ENCODE measurements at regions not wholly inside any gene's neighbourhood (a gene's known extent, or its start where the extent isn't known, plus 50 kb on each side); places are given as distances from the start of the nearest gene placed in this dataset.

DNA sequence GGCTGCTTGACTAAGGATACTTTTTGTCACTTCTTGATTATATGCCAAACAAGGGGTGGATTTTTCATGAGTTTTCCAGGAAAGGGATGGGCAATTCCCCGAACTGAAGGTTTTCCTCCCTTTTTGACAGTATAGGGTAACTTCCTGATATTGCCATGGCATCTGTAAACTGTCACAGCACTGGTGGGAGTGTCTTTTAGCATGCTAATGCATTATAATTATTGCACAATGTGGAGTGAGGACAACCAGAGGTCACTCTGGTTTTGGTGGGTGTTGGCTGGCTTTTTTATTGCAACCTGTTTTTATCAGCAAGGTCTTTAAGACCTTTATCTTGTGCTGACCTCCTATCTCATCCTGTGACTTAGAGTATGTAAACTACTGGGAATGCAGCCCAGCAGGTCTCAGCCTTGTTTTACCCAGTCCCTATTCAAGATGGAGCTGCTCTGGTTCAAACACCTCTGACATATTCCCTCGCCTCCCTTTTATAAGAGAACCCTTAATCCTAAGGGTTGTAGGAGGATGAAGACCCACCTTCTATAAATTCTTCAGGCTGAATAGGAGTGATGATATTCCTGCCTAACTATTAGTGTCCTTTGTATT is 471.2 kb downstream of the ATP23 start:
- DNase-seq (ENCODE audit: low read depth in 1 of 2, low spot score in 1 of 2): peak in 1 of 2 donors; percentile 64
- Histone ChIP-seq H3K9me3 (ENCODE audit: low read depth) (no peaks in the 10 kb centered on the region), H3K4me3 (no peak overlapping the region), H3K4me1 (ENCODE audit: low read depth) (no peaks in the 10 kb centered on the region), H3K27me3 (no peaks in the 10 kb centered on the region), H3K27ac (no peak overlapping the region), H3K36me3 (no peaks in the 10 kb centered on the region)
- TF ChIP-seq, protein P1, sequence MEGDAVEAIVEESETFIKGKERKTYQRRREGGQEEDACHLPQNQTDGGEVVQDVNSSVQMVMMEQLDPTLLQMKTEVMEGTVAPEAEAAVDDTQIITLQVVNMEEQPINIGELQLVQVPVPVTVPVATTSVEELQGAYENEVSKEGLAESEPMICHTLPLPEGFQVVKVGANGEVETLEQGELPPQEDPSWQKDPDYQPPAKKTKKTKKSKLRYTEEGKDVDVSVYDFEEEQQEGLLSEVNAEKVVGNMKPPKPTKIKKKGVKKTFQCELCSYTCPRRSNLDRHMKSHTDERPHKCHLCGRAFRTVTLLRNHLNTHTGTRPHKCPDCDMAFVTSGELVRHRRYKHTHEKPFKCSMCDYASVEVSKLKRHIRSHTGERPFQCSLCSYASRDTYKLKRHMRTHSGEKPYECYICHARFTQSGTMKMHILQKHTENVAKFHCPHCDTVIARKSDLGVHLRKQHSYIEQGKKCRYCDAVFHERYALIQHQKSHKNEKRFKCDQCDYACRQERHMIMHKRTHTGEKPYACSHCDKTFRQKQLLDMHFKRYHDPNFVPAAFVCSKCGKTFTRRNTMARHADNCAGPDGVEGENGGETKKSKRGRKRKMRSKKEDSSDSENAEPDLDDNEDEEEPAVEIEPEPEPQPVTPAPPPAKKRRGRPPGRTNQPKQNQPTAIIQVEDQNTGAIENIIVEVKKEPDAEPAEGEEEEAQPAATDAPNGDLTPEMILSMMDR (IDR thresholded peaks at IDR 0.05; ENCODE audit: low read depth, low read length): no peak

DNA sequence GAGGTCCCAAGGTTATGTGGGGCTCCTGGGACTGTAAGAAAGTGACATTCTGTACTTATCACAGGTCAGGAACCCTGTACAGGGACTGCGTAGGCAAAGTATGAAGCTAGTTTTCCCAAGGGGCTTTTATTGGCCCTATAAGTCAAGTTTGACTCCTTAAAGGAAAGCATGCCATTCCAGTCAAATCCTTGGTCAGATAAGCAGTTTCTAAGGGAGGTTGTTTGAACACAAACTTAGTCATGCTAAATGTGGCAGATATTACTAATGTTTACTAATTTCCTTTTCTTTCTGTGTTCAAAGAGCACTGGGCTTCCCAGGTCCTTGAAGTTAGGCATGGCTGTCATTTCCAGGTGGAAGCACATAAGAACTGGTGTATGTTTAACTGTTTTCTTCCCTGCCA is 472.4 kb downstream of the ATP23 start:
- H3K27ac ChIP-seq: no peak overlapping the region
- no peak overlapping the region for H3K4me3 ChIP-seq
- peak in 1 of 2 donors; percentile 85 for DNase-seq (ENCODE audit: low read depth in 1 of 2, low spot score in 1 of 2)
- TF ChIP-seq, protein P1 (IDR thresholded peaks at IDR 0.05; ENCODE audit: low read depth, low read length): no peak
- H3K36me3 ChIP-seq: no peaks in the 10 kb centered on the region
- no peaks in the 10 kb centered on the region for H3K9me3 ChIP-seq (ENCODE audit: low read depth)
- no peaks in the 10 kb centered on the region for H3K27me3 ChIP-seq
- no peaks in the 10 kb centered on the region for H3K4me1 ChIP-seq (ENCODE audit: low read depth)

GRCh38 chr12:58414398-58414871 is 473.1 kb downstream of the ATP23 start:
- H3K4me3 ChIP-seq: no peak overlapping the region
- no peaks in the 10 kb centered on the region for H3K9me3 ChIP-seq (ENCODE audit: low read depth)
- H3K4me1 ChIP-seq (ENCODE audit: low read depth): no peaks in the 10 kb centered on the region
- H3K27ac ChIP-seq: no peak overlapping the region
- peak in 1 of 2 donors; percentile 65 for DNase-seq (ENCODE audit: low read depth in 1 of 2, low spot score in 1 of 2)
- no peaks in the 10 kb centered on the region for H3K36me3 ChIP-seq
- TF ChIP-seq, protein P1 (IDR thresholded peaks at IDR 0.05; ENCODE audit: low read depth, low read length): no peak
- H3K27me3 ChIP-seq: no peaks in the 10 kb centered on the region

DNA sequence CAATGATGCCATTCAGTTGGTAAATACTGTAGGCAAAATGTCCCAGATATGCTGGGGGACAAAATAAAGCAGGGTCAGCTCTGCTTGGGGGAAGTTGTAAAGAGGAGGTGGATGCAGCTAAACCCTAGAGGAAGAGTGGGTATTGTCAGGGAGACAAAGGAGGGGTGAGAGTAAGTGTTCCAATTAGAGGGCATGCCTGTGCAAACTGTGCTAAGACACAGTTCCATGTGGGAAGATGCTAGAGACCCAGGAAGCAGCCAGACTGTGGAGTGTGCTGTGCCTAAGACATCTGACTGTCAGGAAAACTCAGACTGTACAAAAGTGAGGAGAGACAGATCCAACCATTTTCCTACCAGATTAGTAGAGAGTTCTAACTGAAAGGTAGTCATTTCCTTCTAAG is 474.3 kb downstream of the ATP23 start:
- Histone ChIP-seq H3K4me3 (no peak overlapping the region), H3K9me3 (ENCODE audit: low read depth) (no peaks in the 10 kb centered on the region)
- no peak for DNase-seq (ENCODE audit: low read depth in 1 of 2, low spot score in 1 of 2)

GRCh38 chr12:58416236-58416635 is 474.9 kb downstream of the ATP23 start:
- Histone ChIP-seq H3K4me3 (no peak overlapping the region), H3K27ac (no peak overlapping the region), H3K9me3 (ENCODE audit: low read depth) (no peaks in the 10 kb centered on the region), H3K4me1 (ENCODE audit: low read depth) (no peaks in the 10 kb centered on the region), H3K36me3 (no peaks in the 10 kb centered on the region), H3K27me3 (no peaks in the 10 kb centered on the region)
- TF ChIP-seq, protein P1 (IDR thresholded peaks at IDR 0.05; ENCODE audit: low read depth, low read length): peak; percentile 38
- DNase-seq (ENCODE audit: low read depth in 1 of 2, low spot score in 1 of 2): peak in 1 of 2 donors; percentile 85

More for the DNA sequence above, 474.3 kb downstream of the ATP23 start:
- Histone ChIP-seq H3K27me3 (no peaks in the 10 kb centered on the region), H3K27ac (no peak overlapping the region), H3K36me3 (no peaks in the 10 kb centered on the region), H3K4me1 (ENCODE audit: low read depth) (no peaks in the 10 kb centered on the region)
- TF ChIP-seq, protein P1 (IDR thresholded peaks at IDR 0.05; ENCODE audit: low read depth, low read length): no peak

All from cardiac muscle cell (in vitro differentiated cells and primary cell).